HEK293T (cell line): ENCODE measurements at regions not wholly inside any gene's neighbourhood (a gene's known extent, or its start where the extent isn't known, plus 50 kb on each side); places are given as distances from the start of the nearest gene placed in this dataset.

ENCODE experiments used
- ARNT ChIP-seq: fragments of 450-650 bp; IDR thresholded peaks from 2 replicates; pipeline ENCODE4 v1.6.1; 2017; ENCODE audit warnings: mild to moderate bottlenecking
- BHLHE40 ChIP-seq: fragments of 450-650 bp; IDR thresholded peaks from 2 replicates; pipeline ENCODE4 v1.6.1; 2016; ENCODE audit warnings: mild to moderate bottlenecking, moderate library complexity, borderline replicate concordance
- FOXK2 ChIP-seq: fragments of 450-650 bp; IDR thresholded peaks from 2 replicates; pipeline ENCODE4 v1.6.1; 2016; ENCODE audit warnings: mild to moderate bottlenecking
- FOXM1 ChIP-seq: fragments of 450-650 bp; IDR thresholded peaks from 2 replicates; pipeline ENCODE4 v1.6.1; 2017; ENCODE audit warnings: mild to moderate bottlenecking, borderline replicate concordance
- HDGF ChIP-seq: fragments of 450-650 bp; IDR thresholded peaks from 2 replicates; pipeline ENCODE4 v1.6.1; 2017; ENCODE audit warnings: antibody characterized with exemption, borderline replicate concordance
- L3MBTL2 ChIP-seq: fragments of 450-650 bp; conservative IDR thresholded peaks from 2 replicates; pipeline ENCODE4 v1.6.1; 2016; ENCODE audit warnings: mild to moderate bottlenecking
- NFRKB ChIP-seq: fragments of 450-650 bp; IDR thresholded peaks from 2 replicates; pipeline ENCODE4 v1.6.1; 2016; ENCODE audit warnings: mild to moderate bottlenecking, moderate library complexity
- SP1 ChIP-seq: fragments of 450-650 bp; IDR thresholded peaks from 2 replicates; pipeline ENCODE4 v1.6.1; 2017
- SUZ12 ChIP-seq: fragments of 450-650 bp; IDR thresholded peaks from 2 replicates; pipeline ENCODE4 v1.6.1; 2016; ENCODE audit warnings: mild to moderate bottlenecking
- TARDBP ChIP-seq: fragments of 450-650 bp; IDR thresholded peaks from 2 replicates; pipeline ENCODE4 v1.6.1; 2016
- ZNF384 ChIP-seq: fragments of 450-650 bp; IDR thresholded peaks from 2 replicates; pipeline ENCODE4 v1.6.1; 2016

GRCh38 chr1:239906394-239906793, 185.3 kb upstream of the FMN2 start:
- TF ChIP-seq SUZ12 (no peak), NFRKB (no peak), L3MBTL2 (no peak), TARDBP (no peak), HDGF (no peak), FOXM1 (no peak), ZNF384 (no peak), BHLHE40 (no peak), FOXK2 (no peak), ARNT (no peak), SP1 (no peak)
